ENCODE measurements at regions not wholly inside any gene's neighbourhood (a gene's known extent, or its start where the extent isn't known, plus 50 kb on each side); places are given as distances from the start of the nearest gene placed in this dataset.
"Not testable (repeated sequence)": the region's sequence is repeated elsewhere in the genome, so short reads cannot be mapped to it uniquely, and the experiment has no call there.

DNA sequence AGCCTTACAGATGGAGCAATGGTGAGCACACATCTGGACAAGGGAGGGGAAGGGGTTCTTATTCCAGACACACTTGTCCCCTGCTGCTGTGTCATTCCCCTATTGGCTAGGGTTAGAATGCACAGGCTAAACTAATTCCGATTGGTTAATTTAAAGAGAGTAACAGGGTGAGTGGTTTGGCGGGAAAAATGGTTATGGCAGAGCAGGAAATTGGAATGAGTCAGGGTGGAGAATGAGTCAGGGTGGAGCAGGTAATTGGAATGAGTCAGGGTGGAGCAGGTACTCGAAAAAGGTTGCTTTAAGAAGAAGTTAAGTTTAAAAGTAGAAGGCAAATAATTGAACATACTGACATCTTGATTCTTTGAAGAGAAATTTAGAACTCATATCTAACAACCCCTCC lies 112.5 kb downstream of the VSIG4 start:
- H4K5ac ChIP-seq (ENCODE audit: insufficient read length, low read depth, low read length); H4K20me1 ChIP-seq (replicated peaks in 1 of 2; ENCODE audit: control insufficient read depth in 1 of 2, insufficient read depth in 2 of 2, low read length in 2 of 2); H2AFZ ChIP-seq (ENCODE audit: low read length); H3K79me1 ChIP-seq (ENCODE audit: low read depth, low read length); H3K56ac ChIP-seq (replicated peaks; ENCODE audit: insufficient read length, low read depth, low read length); H2BK5ac ChIP-seq (ENCODE audit: low read depth, low read length); POLR2A ChIA-PET (ENCODE audit: partially characterized antibody); H3K4me2 ChIP-seq (ENCODE audit: insufficient read depth in 1 of 2, low read depth in 2 of 2, low read length in 2 of 2); H2AK5ac ChIP-seq (ENCODE audit: low read depth, low read length); H3K23ac ChIP-seq (ENCODE audit: insufficient read length); CTCF ChIA-PET (ENCODE audit: partially characterized antibody); H2BK15ac ChIP-seq (ENCODE audit: low read length); H2BK120ac ChIP-seq (replicated peaks; ENCODE audit: low read depth, low read length); H3K36me3 ChIP-seq (ENCODE audit: control insufficient read depth in 2 of 4, insufficient read depth in 4 of 4, low read length in 3 of 4); DNase-seq (ENCODE audit: low read depth in 1 of 2, low spot score in 2 of 2); H3K27ac ChIP-seq (ENCODE audit: low read depth, low read length); H4K8ac ChIP-seq (ENCODE audit: extremely low read depth, insufficient read depth, low read length); H3K23me2 ChIP-seq (ENCODE audit: low read depth, low read length); H3K4ac ChIP-seq (replicated peaks; ENCODE audit: insufficient read length, low read depth, low read length); H3K14ac ChIP-seq (ENCODE audit: insufficient read length); H4K91ac ChIP-seq (replicated peaks; ENCODE audit: insufficient read length, low read length); H3K27me3 ChIP-seq (replicated peaks in 1 of 4; ENCODE audit: control insufficient read depth in 3 of 4, extremely low read depth in 1 of 4, insufficient read depth in 3 of 4, low read length in 3 of 4); H3K4me3 ChIP-seq (ENCODE audit: extremely low read depth in 1 of 4, insufficient read depth in 2 of 4, low read depth in 3 of 4, low read length in 4 of 4); H3K4me1 ChIP-seq (replicated peaks in 1 of 4; ENCODE audit: control insufficient read depth in 3 of 4, insufficient read depth in 4 of 4, low read length in 3 of 4); FAIRE-seq; H3K9ac ChIP-seq (replicated peaks in 1 of 4; ENCODE audit: extremely low read depth in 1 of 4, low read depth in 3 of 4, low read length in 3 of 4); H3K18ac ChIP-seq (ENCODE audit: extremely low read depth, low read length); H2BK20ac ChIP-seq (ENCODE audit: low read length); H3K79me2 ChIP-seq (ENCODE audit: control insufficient read depth in 1 of 2, insufficient read depth in 2 of 2, low read length in 2 of 2); H2BK12ac ChIP-seq (ENCODE audit: low read depth, low read length): not testable (repeated sequence)
- peaks cover 12 to 19% of the 10 kb centered on the region in 2 experiments; a peak in 2 of 4 replicates for H3K9me3 ChIP-seq (ENCODE audit: insufficient read depth in 2 of 2, low read depth in 1 of 2, low read length in 1 of 2)
- WGBS, 2 experiments (ENCODE audit: extremely low coverage in 1 of 2, insufficient coverage in 1 of 2, insufficient read length in 1 of 2, insufficient replicate concordance in 2 of 2, low coverage in 1 of 2, low lambda C conversion rate in 2 of 2, missing lambda C conversion rate in 1 of 2): 83% methylated on average over 3 of the region's 3 CpGs; no CpG with 5 or more reads in 1 of the 2 experiments

All from H1 (cell line).